Astrocyte (in vitro differentiated cells and primary cell): ENCODE measurements at regions not wholly inside any gene's neighbourhood (a gene's known extent, or its start where the extent isn't known, plus 50 kb on each side); places are given as distances from the start of the nearest gene placed in this dataset.

Experiments
- DNase-seq: peaks from one replicate; pipeline ENCODE4 v3.0.0-alpha.2; 2010; ENCODE audit warnings: low read depth
- FAIRE-seq: peaks from 2 replicates; lab custom pipeline; 2011; peaks lifted over from hg19 to GRCh38; lab: Jason Lieb, UNC
- H2AFZ ChIP-seq: 2 replicates; pipeline ENCODE4 v1.6.0; 2012; ENCODE audit warnings: low read depth, low read length, inconsistent platforms
- H3K27ac ChIP-seq: 2 replicates; pipeline ENCODE4 v1.5.1; 2011; ENCODE audit warnings: low read depth, low read length, inconsistent platforms
- H3K27me3 ChIP-seq: 2 replicates; pipeline ENCODE4 v1.6.0; 2011; ENCODE audit warnings: low read length, inconsistent platforms; ENCODE audit not compliant: insufficient read depth
- H3K36me3 ChIP-seq: 2 replicates; pipeline ENCODE4 v1.5.1; 2011; ENCODE audit warnings: low read length, inconsistent platforms; ENCODE audit not compliant: insufficient read depth
- H3K4me1 ChIP-seq: 2 replicates; pipeline ENCODE4 v1.5.1; 2011; ENCODE audit warnings: low read length, inconsistent platforms; ENCODE audit not compliant: insufficient read depth
- H3K4me2 ChIP-seq: 2 replicates; pipeline ENCODE4 v1.6.0; 2012; ENCODE audit warnings: low read length, inconsistent platforms
- H3K4me3 ChIP-seq: 2 replicates; pipeline ENCODE4 v1.5.1; 2011; ENCODE audit warnings: low read depth, mild to moderate bottlenecking, low read length, inconsistent platforms; ENCODE audit not compliant: insufficient read depth
- H3K79me2 ChIP-seq: 2 replicates; pipeline ENCODE4 v1.6.0; 2012; ENCODE audit warnings: mild to moderate bottlenecking, low read length, inconsistent platforms; ENCODE audit not compliant: insufficient read depth
- H3K9ac ChIP-seq: 2 replicates; pipeline ENCODE4 v1.6.0; 2012; ENCODE audit warnings: mild to moderate bottlenecking, low read length, inconsistent platforms
- H3K9me3 ChIP-seq: 2 replicates; pipeline ENCODE4 v1.5.1; 2012; ENCODE audit warnings: low read depth, mild to moderate bottlenecking, low read length, inconsistent platforms; ENCODE audit not compliant: insufficient read depth
- H4K20me1 ChIP-seq: 2 replicates; pipeline ENCODE4 v1.6.0; 2012; ENCODE audit warnings: low read length, inconsistent platforms; ENCODE audit not compliant: insufficient read depth
- H3K27ac Mint-ChIP-seq: one replicate; pipeline ENCODE4 v1.8.0; 2021; ENCODE audit warnings: mild to moderate bottlenecking, mixed read lengths; ENCODE audit not compliant: unreplicated experiment
- H3K27me3 Mint-ChIP-seq: one replicate; pipeline ENCODE4 v1.8.0; 2021; ENCODE audit warnings: low read depth, mixed read lengths; ENCODE audit not compliant: unreplicated experiment
- H3K36me3 Mint-ChIP-seq: one replicate; pipeline ENCODE4 v1.8.0; 2021; ENCODE audit warnings: low read depth, mixed read lengths; ENCODE audit not compliant: unreplicated experiment
- H3K4me1 Mint-ChIP-seq: one replicate; pipeline ENCODE4 v1.8.0; 2021; ENCODE audit warnings: low read depth, mixed read lengths; ENCODE audit not compliant: unreplicated experiment
- H3K4me3 Mint-ChIP-seq: one replicate; pipeline ENCODE4 v1.8.0; 2021; ENCODE audit warnings: mild to moderate bottlenecking, moderate library complexity, mixed read lengths; ENCODE audit not compliant: unreplicated experiment
- H3K9me3 Mint-ChIP-seq: one replicate; pipeline ENCODE4 v1.8.0; 2021; ENCODE audit warnings: mild to moderate bottlenecking, mixed read lengths; ENCODE audit not compliant: unreplicated experiment
- EZH2 ChIP-seq: IDR thresholded peaks from 2 replicates; pipeline ENCODE4 v1.6.1; 2012; ENCODE audit warnings: mild to moderate bottlenecking, low read length, inconsistent platforms; ENCODE audit not compliant: insufficient read depth
- TF ChIP-seq, protein P1 (sequence below): IDR thresholded peaks from 2 replicates; pipeline ENCODE4 v1.5.1; 2011; ENCODE audit warnings: low read depth, mild to moderate bottlenecking, inconsistent platforms, low read length, moderate library complexity; ENCODE audit not compliant: insufficient read depth

DNA sequence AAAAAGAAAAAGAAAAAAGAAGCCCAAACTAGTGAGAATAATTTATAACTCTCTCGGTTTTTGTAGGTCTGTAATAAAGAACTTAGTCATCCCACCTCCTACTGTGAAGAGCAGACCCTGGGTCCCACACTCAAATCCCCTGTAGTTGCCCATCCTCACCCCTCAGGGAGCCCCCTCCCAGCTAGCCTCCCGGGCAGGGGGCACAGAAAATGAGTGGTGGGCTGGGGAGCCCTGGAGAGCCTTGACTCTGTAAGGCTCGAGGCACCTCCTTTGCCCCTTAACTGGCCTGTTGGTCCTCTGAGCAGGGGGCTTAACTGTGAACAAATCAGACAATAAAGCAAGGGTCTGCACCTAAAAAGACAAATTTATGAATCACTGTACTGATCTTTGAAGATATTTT lies 57.5 kb upstream of the PRKACB start:
- Histone ChIP-seq H3K36me3 (no peaks in the 10 kb centered on the region), H3K4me3 (no peak overlapping the region), H3K9ac (no peak overlapping the region), H3K79me2 (peaks cover 22% of the 10 kb centered on the region), H3K9me3 (no peaks in the 10 kb centered on the region), H3K4me1 (peaks cover 12% of the 10 kb centered on the region), H3K4me2 (no peak overlapping the region), H3K27me3 (no peaks in the 10 kb centered on the region), H4K20me1 (peaks cover 12% of the 10 kb centered on the region), H2AFZ (no peak overlapping the region), H3K27ac (no peak overlapping the region)
- no peaks in the 10 kb centered on the region for H3K9me3 Mint-ChIP-seq
- H3K4me3 Mint-ChIP-seq, result no peak overlapping the region
- DNase-seq (no peak), FAIRE-seq (no peak)
- H3K4me1 Mint-ChIP-seq, result peaks cover 23% of the 10 kb centered on the region
- TF ChIP-seq, protein P1, sequence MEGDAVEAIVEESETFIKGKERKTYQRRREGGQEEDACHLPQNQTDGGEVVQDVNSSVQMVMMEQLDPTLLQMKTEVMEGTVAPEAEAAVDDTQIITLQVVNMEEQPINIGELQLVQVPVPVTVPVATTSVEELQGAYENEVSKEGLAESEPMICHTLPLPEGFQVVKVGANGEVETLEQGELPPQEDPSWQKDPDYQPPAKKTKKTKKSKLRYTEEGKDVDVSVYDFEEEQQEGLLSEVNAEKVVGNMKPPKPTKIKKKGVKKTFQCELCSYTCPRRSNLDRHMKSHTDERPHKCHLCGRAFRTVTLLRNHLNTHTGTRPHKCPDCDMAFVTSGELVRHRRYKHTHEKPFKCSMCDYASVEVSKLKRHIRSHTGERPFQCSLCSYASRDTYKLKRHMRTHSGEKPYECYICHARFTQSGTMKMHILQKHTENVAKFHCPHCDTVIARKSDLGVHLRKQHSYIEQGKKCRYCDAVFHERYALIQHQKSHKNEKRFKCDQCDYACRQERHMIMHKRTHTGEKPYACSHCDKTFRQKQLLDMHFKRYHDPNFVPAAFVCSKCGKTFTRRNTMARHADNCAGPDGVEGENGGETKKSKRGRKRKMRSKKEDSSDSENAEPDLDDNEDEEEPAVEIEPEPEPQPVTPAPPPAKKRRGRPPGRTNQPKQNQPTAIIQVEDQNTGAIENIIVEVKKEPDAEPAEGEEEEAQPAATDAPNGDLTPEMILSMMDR, result no peak
- TF ChIP-seq EZH2, result no peak
- no peak overlapping the region for H3K27ac Mint-ChIP-seq
- H3K36me3 Mint-ChIP-seq, result no peaks in the 10 kb centered on the region
- no peaks in the 10 kb centered on the region for H3K27me3 Mint-ChIP-seq

DNA sequence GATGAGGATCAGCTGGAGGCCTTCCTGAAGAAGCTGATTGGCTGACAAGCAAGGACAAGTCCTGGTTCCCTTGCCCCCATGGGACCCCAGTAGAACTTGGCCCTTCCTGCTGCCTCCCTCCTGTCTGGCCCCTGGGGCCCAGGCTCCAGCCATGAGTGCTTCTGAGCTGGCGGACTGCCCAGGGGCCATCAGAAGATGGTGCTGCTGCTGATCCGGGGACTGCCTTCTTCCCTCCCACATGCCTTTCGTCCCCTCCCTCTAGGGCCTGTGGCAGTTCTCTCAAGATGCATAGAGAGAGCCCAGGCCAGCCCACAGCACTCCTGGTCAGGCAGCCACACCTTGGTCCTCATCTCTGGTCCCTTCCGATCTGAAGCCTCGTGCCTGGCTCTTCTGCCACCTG lies 57.9 kb upstream of the PRKACB start:
- Mint-ChIP-seq H3K27me3 (no peaks in the 10 kb centered on the region), H3K36me3 (no peaks in the 10 kb centered on the region), H3K9me3 (no peaks in the 10 kb centered on the region), H3K4me3 (no peak overlapping the region), H3K27ac (no peak overlapping the region), H3K4me1 (peaks cover 23% of the 10 kb centered on the region)
- no peak overlapping the region for H3K9ac ChIP-seq
- no peak for FAIRE-seq
- no peaks in the 10 kb centered on the region for H3K27me3 ChIP-seq
- no peak for DNase-seq
- H3K4me3 ChIP-seq, result no peak overlapping the region
- H4K20me1 ChIP-seq, result peaks cover 12% of the 10 kb centered on the region
- H3K4me1 ChIP-seq, result peaks cover 12% of the 10 kb centered on the region
- H3K36me3 ChIP-seq, result no peaks in the 10 kb centered on the region
- no peak overlapping the region for H2AFZ ChIP-seq
- TF ChIP-seq, protein P1, result no peak
- no peak for TF ChIP-seq EZH2
- no peaks in the 10 kb centered on the region for H3K9me3 ChIP-seq
- peaks cover 22% of the 10 kb centered on the region for H3K79me2 ChIP-seq
- H3K27ac ChIP-seq, result no peak overlapping the region
- no peak overlapping the region for H3K4me2 ChIP-seq

DNA sequence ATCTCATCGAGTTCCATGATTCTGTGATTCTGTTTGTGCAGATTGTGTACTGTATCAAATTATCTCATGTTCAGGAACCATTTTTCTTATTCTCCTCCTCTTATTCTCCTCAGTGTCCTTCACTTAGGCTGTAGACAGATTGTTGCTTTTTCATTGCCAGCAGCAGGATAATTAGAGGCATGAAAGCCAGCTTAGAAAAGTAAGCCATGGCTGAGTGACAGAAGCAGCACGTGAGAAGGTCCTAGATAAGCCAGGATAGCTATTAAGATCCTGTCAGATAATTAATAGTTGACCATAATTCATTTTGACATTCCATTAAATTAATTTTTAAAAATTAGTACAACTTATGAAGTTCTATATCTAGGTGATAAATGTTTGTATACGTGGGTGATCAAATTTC lies 60.8 kb upstream of the PRKACB start:
- H3K27me3 Mint-ChIP-seq, result no peaks in the 10 kb centered on the region
- H4K20me1 ChIP-seq, result peaks cover 10% of the 10 kb centered on the region

More for the DNA sequence above, 60.8 kb upstream of the PRKACB start:
- Mint-ChIP-seq H3K27ac (no peak overlapping the region), H3K36me3 (no peaks in the 10 kb centered on the region), H3K4me1 (peaks cover 4% of the 10 kb centered on the region), H3K4me3 (no peak overlapping the region), H3K9me3 (no peaks in the 10 kb centered on the region)
- no peak for DNase-seq
- H3K36me3 ChIP-seq, result no peaks in the 10 kb centered on the region
- no peaks in the 10 kb centered on the region for H3K27me3 ChIP-seq
- no peaks in the 10 kb centered on the region for H3K4me1 ChIP-seq
- no peak overlapping the region for H3K4me2 ChIP-seq
- no peaks in the 10 kb centered on the region for H3K9me3 ChIP-seq
- FAIRE-seq, result no peak
- H2AFZ ChIP-seq, result no peak overlapping the region
- peaks cover 41% of the 10 kb centered on the region for H3K79me2 ChIP-seq
- TF ChIP-seq EZH2, result no peak
- TF ChIP-seq, protein P1, result no peak
- H3K4me3 ChIP-seq, result no peak overlapping the region
- no peak overlapping the region for H3K9ac ChIP-seq
- H3K27ac ChIP-seq, result no peak overlapping the region
